Adrenal gland (tissue), 5 donors: ENCODE measurements at regions not wholly inside any gene's neighbourhood (a gene's known extent, or its start where the extent isn't known, plus 50 kb on each side); places are given as distances from the start of the nearest gene placed in this dataset.

Source experiments
- CTCF ChIP-seq, 6 experiments: fragments of 450-650 bp in 4 of 6; fragments of 200-600 bp in 2 of 6; sonication (generic) in 1 of 6; IDR thresholded peaks; 1 replicate in 5 of 6; 2 replicates in 1 of 6; pipeline versions ENCODE4 v1.5.1 to v1.8.0; 2016 to 2021; ENCODE audit warnings: antibody characterized with exemption in 6 of 6, mild to moderate bottlenecking in 2 of 6, moderate library complexity in 1 of 6
- POLR2A ChIP-seq, 2 donors: fragments of 450-650 bp; IDR thresholded peaks; one replicate each; pipeline ENCODE4 v1.6.1; 2017; ENCODE audit warnings: antibody characterized with exemption in 2 of 2, mild to moderate bottlenecking in 2 of 2, moderate library complexity in 1 of 2
- donor health status: DM: no; HTN: no; CAD: no.

- TF ChIP-seq CTCF (IDR thresholded peaks at IDR 0.05) (no peak), POLR2A (IDR thresholded peaks at IDR 0.05) (no peak)
These were observed 75.2 kb downstream of the TANC2 start for GRCh38 chr17:63041251-63041650.
